ENCODE measurements at regions not wholly inside any gene's neighbourhood (a gene's known extent, or its start where the extent isn't known, plus 50 kb on each side); places are given as distances from the start of the nearest gene placed in this dataset.

DNA sequence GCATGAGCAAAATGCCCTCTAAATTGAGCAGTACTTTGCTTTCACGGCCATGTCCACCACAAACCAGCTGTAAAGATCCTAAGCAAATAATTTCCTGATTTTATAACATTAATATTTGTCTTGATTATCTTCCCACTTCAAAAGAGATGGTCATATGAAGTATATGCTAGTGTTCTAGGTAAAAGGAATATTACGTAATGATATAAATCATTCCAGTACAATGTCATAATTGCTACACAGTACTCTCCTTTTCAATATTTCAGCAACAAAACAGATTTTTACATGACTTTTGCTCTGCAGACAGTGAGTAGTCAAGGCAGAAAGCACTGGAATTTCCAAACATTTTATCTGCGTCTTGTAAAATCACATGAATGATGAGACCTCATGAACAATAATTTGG is 572.8 kb upstream of the FRG1 start:
- no peak for TF ChIP-seq EZH2phosphoT487 (IDR thresholded peaks at IDR 0.05; ENCODE audit: borderline replicate concordance, low read length)
- TF ChIP-seq, protein P1, sequence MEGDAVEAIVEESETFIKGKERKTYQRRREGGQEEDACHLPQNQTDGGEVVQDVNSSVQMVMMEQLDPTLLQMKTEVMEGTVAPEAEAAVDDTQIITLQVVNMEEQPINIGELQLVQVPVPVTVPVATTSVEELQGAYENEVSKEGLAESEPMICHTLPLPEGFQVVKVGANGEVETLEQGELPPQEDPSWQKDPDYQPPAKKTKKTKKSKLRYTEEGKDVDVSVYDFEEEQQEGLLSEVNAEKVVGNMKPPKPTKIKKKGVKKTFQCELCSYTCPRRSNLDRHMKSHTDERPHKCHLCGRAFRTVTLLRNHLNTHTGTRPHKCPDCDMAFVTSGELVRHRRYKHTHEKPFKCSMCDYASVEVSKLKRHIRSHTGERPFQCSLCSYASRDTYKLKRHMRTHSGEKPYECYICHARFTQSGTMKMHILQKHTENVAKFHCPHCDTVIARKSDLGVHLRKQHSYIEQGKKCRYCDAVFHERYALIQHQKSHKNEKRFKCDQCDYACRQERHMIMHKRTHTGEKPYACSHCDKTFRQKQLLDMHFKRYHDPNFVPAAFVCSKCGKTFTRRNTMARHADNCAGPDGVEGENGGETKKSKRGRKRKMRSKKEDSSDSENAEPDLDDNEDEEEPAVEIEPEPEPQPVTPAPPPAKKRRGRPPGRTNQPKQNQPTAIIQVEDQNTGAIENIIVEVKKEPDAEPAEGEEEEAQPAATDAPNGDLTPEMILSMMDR (IDR thresholded peaks at IDR 0.05; ENCODE audit: low read depth, low read length, poor library complexity, severe bottlenecking): no peak
- no peak overlapping the region for H3K27ac ChIP-seq (ENCODE audit: low read depth, low read length)

DNA sequence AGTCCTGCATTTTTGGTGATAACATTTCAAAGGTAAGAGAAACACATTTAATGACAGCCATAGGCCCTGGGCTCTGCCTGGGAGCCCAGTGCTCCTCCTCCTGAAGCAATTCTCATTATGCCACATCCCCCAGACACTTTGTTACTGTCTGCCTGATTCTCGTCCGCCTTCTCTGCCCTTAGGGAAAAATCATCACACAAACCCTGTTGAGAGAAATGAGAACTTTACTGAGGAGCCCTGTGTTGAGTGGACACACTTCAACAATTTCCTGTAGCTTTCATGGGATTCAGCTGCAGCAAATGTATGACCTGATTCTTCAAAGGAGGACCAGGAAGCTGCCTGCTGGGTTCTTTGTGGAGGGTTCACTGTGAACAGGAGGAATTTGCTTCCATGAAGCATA is 566.5 kb upstream of the FRG1 start:
- Histone ChIP-seq H3K27ac (ENCODE audit: low read depth, low read length) (no peak overlapping the region), H3K4me3 (ENCODE audit: low read length) (no peak overlapping the region), H3K79me2 (ENCODE audit: control insufficient read depth, low read length) (no peaks in the 10 kb centered on the region), H3F3A (ENCODE audit: control insufficient read depth, insufficient read depth) (no peaks in the 10 kb centered on the region), H3K9me3 (ENCODE audit: control insufficient read depth, insufficient read depth, low read length) (no peaks in the 10 kb centered on the region), H3K4me2 (ENCODE audit: low read length) (no peak overlapping the region), H3K4me1 (ENCODE audit: control insufficient read depth, low read length) (no peaks in the 10 kb centered on the region), H3K36me3 (ENCODE audit: control insufficient read depth, low read length) (no peaks in the 10 kb centered on the region), H3K27me3 (ENCODE audit: control insufficient read depth, low read length) (no peaks in the 10 kb centered on the region), H3K9me2 (replicated peaks; ENCODE audit: control insufficient read depth, low read length) (no peaks in the 10 kb centered on the region), H4K20me1 (ENCODE audit: control insufficient read depth, insufficient read depth, low read depth, low read length) (no peaks in the 10 kb centered on the region)
- TF ChIP-seq EZH2phosphoT487 (IDR thresholded peaks at IDR 0.05; ENCODE audit: borderline replicate concordance, low read length): no peak
- TF ChIP-seq, protein P1 (IDR thresholded peaks at IDR 0.05; ENCODE audit: low read depth, low read length, poor library complexity, severe bottlenecking): no peak

More for the DNA sequence above, 572.8 kb upstream of the FRG1 start:
- Histone ChIP-seq H3K79me2 (ENCODE audit: control insufficient read depth, low read length) (no peaks in the 10 kb centered on the region), H3K9me3 (ENCODE audit: control insufficient read depth, insufficient read depth, low read length) (no peaks in the 10 kb centered on the region), H3K27me3 (ENCODE audit: control insufficient read depth, low read length) (no peaks in the 10 kb centered on the region), H3K36me3 (ENCODE audit: control insufficient read depth, low read length) (no peaks in the 10 kb centered on the region), H3K4me1 (ENCODE audit: control insufficient read depth, low read length) (no peaks in the 10 kb centered on the region), H3K4me2 (ENCODE audit: low read length) (no peak overlapping the region), H3F3A (ENCODE audit: control insufficient read depth, insufficient read depth) (no peaks in the 10 kb centered on the region), H3K4me3 (ENCODE audit: low read length) (no peak overlapping the region), H4K20me1 (ENCODE audit: control insufficient read depth, insufficient read depth, low read depth, low read length) (no peaks in the 10 kb centered on the region), H3K9me2 (replicated peaks; ENCODE audit: control insufficient read depth, low read length) (no peaks in the 10 kb centered on the region)

DNA sequence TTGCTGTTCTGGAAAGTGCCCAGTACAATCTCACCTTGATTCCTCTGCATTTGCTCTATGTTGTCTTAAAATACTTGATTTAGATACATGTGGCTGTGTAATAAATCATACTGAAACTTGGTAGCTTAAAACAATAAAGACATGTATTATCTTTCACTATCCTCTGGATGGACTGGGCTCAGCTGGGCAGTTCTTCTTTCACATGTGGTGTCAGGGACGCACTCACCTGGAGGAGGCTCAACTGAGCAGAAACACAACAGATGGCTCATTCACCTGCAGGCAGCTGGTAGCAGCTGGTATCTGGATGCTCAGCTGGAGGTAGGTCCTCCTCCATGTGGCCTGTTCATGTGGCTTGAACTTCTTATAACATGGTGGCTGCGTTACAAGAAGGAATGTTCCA is 563.8 kb upstream of the FRG1 start:
- no peak overlapping the region for H3K27ac ChIP-seq (ENCODE audit: low read depth, low read length)
- H3F3A ChIP-seq (ENCODE audit: control insufficient read depth, insufficient read depth): no peaks in the 10 kb centered on the region
- no peaks in the 10 kb centered on the region for H3K36me3 ChIP-seq (ENCODE audit: control insufficient read depth, low read length)
- H3K4me1 ChIP-seq (ENCODE audit: control insufficient read depth, low read length): no peaks in the 10 kb centered on the region
- H3K9me2 ChIP-seq (replicated peaks; ENCODE audit: control insufficient read depth, low read length): no peaks in the 10 kb centered on the region
- TF ChIP-seq EZH2phosphoT487 (IDR thresholded peaks at IDR 0.05; ENCODE audit: borderline replicate concordance, low read length): no peak
- TF ChIP-seq, protein P1 (IDR thresholded peaks at IDR 0.05; ENCODE audit: low read depth, low read length, poor library complexity, severe bottlenecking): no peak
- no peak overlapping the region for H3K4me2 ChIP-seq (ENCODE audit: low read length)
- H3K9me3 ChIP-seq (ENCODE audit: control insufficient read depth, insufficient read depth, low read length): peaks cover 3% of the 10 kb centered on the region
- H3K4me3 ChIP-seq (ENCODE audit: low read length): no peak overlapping the region
- H3K79me2 ChIP-seq (ENCODE audit: control insufficient read depth, low read length): no peaks in the 10 kb centered on the region
- no peaks in the 10 kb centered on the region for H3K27me3 ChIP-seq (ENCODE audit: control insufficient read depth, low read length)
- no peaks in the 10 kb centered on the region for H4K20me1 ChIP-seq (ENCODE audit: control insufficient read depth, insufficient read depth, low read depth, low read length)

DNA sequence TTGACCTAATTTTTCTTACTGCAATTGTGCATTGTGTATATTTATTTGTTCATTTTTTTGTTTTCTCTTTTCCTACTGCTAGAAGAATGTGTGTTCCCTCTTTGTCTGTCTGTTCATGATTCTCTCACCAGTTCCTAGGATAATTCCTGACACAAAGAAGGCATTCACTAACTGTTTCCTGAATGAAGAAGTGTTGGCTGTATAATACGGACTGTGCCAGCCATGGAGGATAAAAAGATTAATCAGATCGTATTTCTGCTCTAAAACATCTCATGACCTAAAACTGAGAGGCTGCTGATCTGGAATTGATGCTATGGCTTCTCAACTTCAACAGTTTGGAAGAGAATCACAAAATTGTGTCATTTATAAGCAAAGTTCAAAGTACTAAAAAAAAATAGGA is 563.1 kb upstream of the FRG1 start:
- no peak overlapping the region for H3K4me3 ChIP-seq (ENCODE audit: low read length)
- H3K36me3 ChIP-seq (ENCODE audit: control insufficient read depth, low read length): no peaks in the 10 kb centered on the region
- H4K20me1 ChIP-seq (ENCODE audit: control insufficient read depth, insufficient read depth, low read depth, low read length): no peaks in the 10 kb centered on the region
- H3K27me3 ChIP-seq (ENCODE audit: control insufficient read depth, low read length): no peaks in the 10 kb centered on the region
- H3K27ac ChIP-seq (ENCODE audit: low read depth, low read length): no peak overlapping the region
- H3K9me3 ChIP-seq (ENCODE audit: control insufficient read depth, insufficient read depth, low read length): peaks cover 3% of the 10 kb centered on the region
- H3K4me2 ChIP-seq (ENCODE audit: low read length): no peak overlapping the region
- no peak for TF ChIP-seq EZH2phosphoT487 (IDR thresholded peaks at IDR 0.05; ENCODE audit: borderline replicate concordance, low read length)
- H3F3A ChIP-seq (ENCODE audit: control insufficient read depth, insufficient read depth): no peaks in the 10 kb centered on the region
- no peaks in the 10 kb centered on the region for H3K4me1 ChIP-seq (ENCODE audit: control insufficient read depth, low read length)
- H3K79me2 ChIP-seq (ENCODE audit: control insufficient read depth, low read length): no peaks in the 10 kb centered on the region
- H3K9me2 ChIP-seq (replicated peaks; ENCODE audit: control insufficient read depth, low read length): no peaks in the 10 kb centered on the region

All from DOHH2 (cell line).